ENCODE measurements at regions not wholly inside any gene's neighbourhood (a gene's known extent, or its start where the extent isn't known, plus 50 kb on each side); places are given as distances from the start of the nearest gene placed in this dataset.

DNA sequence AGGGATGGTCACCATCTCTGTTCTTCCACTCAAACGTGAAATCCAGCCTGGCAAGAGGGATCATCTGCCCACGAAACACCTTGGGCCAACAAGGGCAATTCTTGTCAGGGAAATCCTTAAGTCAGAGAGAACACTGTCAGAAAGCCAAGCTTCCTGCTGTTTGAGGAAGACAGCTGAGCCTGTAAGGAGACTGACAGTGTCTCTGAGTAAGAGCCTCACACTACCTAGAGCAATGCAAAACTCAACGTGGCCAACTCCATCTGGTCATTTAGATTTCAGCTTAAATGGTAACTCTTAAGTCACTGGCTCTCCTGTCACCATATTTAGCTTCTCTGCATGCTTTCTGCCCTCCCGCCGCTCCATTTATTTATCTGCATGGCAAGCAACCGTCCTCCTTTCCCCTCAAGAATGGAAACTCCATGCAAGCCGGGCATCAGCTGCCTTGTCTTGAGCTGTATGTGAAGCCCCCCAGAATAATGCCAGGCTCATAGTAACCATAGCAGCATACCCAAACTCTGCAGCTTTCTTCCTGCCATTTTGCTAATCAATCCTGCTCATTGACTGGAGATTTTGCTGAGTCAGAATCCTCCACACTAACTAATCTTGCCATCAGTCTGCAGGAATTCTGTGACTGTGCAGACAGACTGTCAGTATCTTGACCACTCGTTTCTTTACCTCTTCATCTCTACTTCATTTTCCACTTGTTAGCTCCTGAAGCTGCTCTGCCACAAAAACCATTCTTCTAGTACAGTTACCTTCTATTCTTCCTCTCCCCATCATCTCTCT lies 159.8 kb downstream of the IRS2 start:
- DNase-seq (no peak), ATAC-seq (no peak)
- Mint-ChIP-seq H3K36me3 (ENCODE audit: low read depth) (no peaks in the 10 kb centered on the region), H3K4me3 (no peak overlapping the region), H3K4me1 (peaks cover 3% of the 10 kb centered on the region), H3K27ac (no peak overlapping the region), H3K27me3 (peaks cover 11% of the 10 kb centered on the region)
- no peaks in the 10 kb centered on the region for H3K9me3 ChIP-seq (ENCODE audit: control insufficient read depth, low read length, poor library complexity, severe bottlenecking)

- Mint-ChIP-seq H3K4me3 (no peak overlapping the region), H3K27ac (no peak overlapping the region), H3K4me1 (peaks cover 3% of the 10 kb centered on the region), H3K36me3 (ENCODE audit: low read depth) (no peaks in the 10 kb centered on the region), H3K27me3 (peaks cover 11% of the 10 kb centered on the region)
- no peak for DNase-seq
- ATAC-seq: no peak
- no peaks in the 10 kb centered on the region for H3K9me3 ChIP-seq (ENCODE audit: control insufficient read depth, low read length, poor library complexity, severe bottlenecking)
Observed at GRCh38 chr13:109625156-109625555, 161.2 kb downstream of the IRS2 start.

DNA sequence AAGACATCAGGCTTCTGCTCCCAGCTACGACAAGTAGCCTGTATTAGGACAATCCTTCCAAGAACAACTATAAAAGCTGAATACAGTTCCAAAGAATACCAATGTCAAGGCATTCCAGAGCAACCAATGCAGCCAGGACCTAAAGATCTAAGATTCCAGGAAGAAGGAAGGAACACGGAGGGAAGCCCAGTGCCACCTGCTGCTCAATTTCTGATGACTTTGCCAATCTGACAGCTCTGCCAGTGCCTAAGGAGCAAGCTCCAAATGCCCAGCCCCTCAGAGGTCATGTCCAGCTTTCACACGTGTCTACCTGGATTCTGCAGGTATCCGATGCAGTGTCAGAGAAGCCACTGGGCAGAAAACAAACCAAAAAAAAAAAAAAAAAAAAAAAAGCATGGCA lies 164.4 kb downstream of the IRS2 start:
- peaks cover 6% of the 10 kb centered on the region for H3K27me3 Mint-ChIP-seq
- no peak overlapping the region for H3K27ac Mint-ChIP-seq

GRCh38 chr13:109615721-109616420 lies 170.5 kb downstream of the IRS2 start:
- ATAC-seq (no peak), DNase-seq (no peak)
- Mint-ChIP-seq H3K36me3 (ENCODE audit: low read depth) (peaks cover 2% of the 10 kb centered on the region), H3K27ac (no peak overlapping the region), H3K27me3 (peaks cover 14% of the 10 kb centered on the region), H3K4me3 (no peak overlapping the region), H3K4me1 (peaks cover under 1% of the 10 kb centered on the region)
- no peaks in the 10 kb centered on the region for H3K9me3 ChIP-seq (ENCODE audit: control insufficient read depth, low read length, poor library complexity, severe bottlenecking)

More for the DNA sequence above, 164.4 kb downstream of the IRS2 start:
- DNase-seq: no peak
- Mint-ChIP-seq H3K4me3 (no peak overlapping the region), H3K4me1 (no peaks in the 10 kb centered on the region), H3K36me3 (ENCODE audit: low read depth) (peaks cover 2% of the 10 kb centered on the region)
- H3K9me3 ChIP-seq (ENCODE audit: control insufficient read depth, low read length, poor library complexity, severe bottlenecking): no peaks in the 10 kb centered on the region
- ATAC-seq: no peak

DNA sequence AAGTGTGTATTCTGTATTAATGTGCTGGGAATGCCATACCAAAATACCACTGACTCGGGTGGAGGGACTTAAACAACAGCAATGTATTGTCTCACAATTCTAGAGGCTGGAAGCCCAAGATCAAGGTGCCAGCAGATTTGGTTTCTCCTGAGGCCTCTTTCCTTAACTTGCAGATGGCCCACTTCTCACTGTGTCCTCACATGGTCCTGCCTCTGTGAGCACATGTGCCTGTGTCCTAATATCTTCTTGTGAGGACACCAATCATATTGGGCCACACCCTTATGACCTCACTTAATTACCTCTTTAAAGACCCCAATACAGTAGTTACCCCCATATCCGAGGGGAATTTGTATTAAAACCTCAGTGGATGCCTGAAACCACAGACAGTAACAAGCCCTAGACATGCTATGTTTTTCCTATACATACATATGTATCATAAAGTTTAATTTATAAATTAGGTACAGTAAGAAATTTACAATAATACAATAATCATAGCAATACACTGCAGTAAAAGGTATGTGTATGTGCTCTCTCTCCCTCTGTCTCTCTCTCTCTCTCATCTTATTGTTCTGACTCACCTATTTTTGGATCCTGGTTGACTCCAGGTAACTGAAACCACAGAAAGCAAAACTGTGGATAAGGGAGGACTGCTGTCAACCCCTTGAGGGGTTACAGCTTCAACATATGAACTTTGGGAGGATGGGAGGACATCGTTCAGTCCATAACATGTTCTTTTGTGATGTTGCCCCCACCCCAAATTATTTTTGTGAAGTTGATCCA lies 174.3 kb downstream of the IRS2 start:
- ATAC-seq (no peak), DNase-seq (no peak)
- H3K9me3 ChIP-seq (ENCODE audit: control insufficient read depth, low read length, poor library complexity, severe bottlenecking): no peaks in the 10 kb centered on the region
- Mint-ChIP-seq H3K27ac (no peak overlapping the region), H3K4me1 (peaks cover 9% of the 10 kb centered on the region), H3K36me3 (ENCODE audit: low read depth) (peaks cover 3% of the 10 kb centered on the region), H3K27me3 (peaks cover 19% of the 10 kb centered on the region), H3K4me3 (no peak overlapping the region)

DNA sequence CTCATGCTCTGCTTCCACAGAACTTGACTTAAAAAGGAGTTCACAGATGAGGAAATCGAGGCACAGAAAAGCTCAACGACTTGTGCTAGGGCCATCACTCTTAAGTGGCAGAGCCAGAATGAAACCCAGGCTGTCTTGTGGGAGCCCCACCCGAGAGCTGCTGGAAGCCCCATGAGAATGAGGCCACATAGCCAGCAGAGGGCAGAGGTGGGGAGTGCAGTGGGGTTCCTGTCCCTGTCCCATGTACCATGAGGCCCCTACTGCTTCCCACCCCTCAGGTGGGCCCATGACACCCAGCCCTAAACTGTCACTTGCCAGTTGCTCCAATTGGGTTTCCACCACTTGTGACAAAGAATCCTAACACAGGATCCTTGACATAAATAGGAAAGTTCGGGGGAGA lies 175.9 kb downstream of the IRS2 start:
- H3K4me3 Mint-ChIP-seq: no peak overlapping the region
- DNase-seq (peak in 1 of 3 donors; percentile 15), ATAC-seq (peak; percentile 72)
- peaks cover 4% of the 10 kb centered on the region for H3K36me3 Mint-ChIP-seq (ENCODE audit: low read depth)
- H3K27me3 Mint-ChIP-seq: peaks cover 19% of the 10 kb centered on the region
- H3K9me3 ChIP-seq (ENCODE audit: control insufficient read depth, low read length, poor library complexity, severe bottlenecking): no peaks in the 10 kb centered on the region
- no peak overlapping the region for H3K27ac Mint-ChIP-seq
- peaks cover 9% of the 10 kb centered on the region for H3K4me1 Mint-ChIP-seq

DNA sequence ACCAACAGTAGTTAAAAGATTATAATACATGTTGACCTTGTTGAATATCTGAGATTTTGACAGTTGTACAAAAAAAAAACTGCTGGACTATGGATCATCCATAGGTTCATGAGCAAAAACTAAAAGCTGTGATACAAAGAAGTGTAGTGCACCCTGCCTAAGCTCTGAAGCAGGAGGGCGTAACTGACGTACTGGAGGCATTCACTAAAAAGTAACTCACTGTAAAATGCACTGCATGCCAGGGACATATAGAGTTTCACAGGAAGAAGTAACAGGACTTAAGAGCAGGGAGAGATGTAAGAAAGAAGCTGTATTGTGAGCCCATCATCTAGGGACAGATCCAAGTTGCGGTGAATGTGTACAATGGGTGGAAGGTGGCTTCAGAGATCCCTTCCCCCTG lies 177.9 kb downstream of the IRS2 start:
- Mint-ChIP-seq H3K27me3 (peaks cover 21% of the 10 kb centered on the region), H3K4me3 (no peak overlapping the region), H3K4me1 (peaks cover 9% of the 10 kb centered on the region), H3K36me3 (ENCODE audit: low read depth) (peaks cover 4% of the 10 kb centered on the region), H3K27ac (peak overlapping the region; percentile 68)
- no peak for ATAC-seq
- DNase-seq: no peak
- H3K9me3 ChIP-seq (ENCODE audit: control insufficient read depth, low read length, poor library complexity, severe bottlenecking): no peaks in the 10 kb centered on the region

DNA sequence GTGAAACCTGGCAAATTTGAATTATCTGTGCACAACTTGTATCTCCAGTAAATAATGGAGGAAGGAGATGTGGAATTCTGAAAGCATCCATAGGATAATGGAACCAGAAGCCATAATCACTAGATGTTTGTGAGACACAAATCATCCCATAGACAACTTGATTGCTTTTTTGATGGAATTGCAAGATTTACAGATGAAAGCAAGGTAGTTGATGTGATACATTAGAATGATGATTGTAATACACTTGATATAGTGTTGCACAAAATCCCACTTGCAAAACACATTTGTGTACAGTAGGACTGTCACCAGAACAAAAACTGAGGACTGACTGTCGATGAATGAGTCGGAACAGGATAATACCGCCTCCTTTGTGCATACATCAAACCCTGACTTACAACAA lies 178.3 kb downstream of the IRS2 start:
- ATAC-seq (no peak), DNase-seq (no peak)
- H3K36me3 Mint-ChIP-seq (ENCODE audit: low read depth): peaks cover 4% of the 10 kb centered on the region
- H3K27ac Mint-ChIP-seq: no peak overlapping the region
- H3K4me1 Mint-ChIP-seq: peaks cover 9% of the 10 kb centered on the region
- H3K9me3 ChIP-seq (ENCODE audit: control insufficient read depth, low read length, poor library complexity, severe bottlenecking): no peaks in the 10 kb centered on the region
- no peak overlapping the region for H3K4me3 Mint-ChIP-seq
- peaks cover 21% of the 10 kb centered on the region for H3K27me3 Mint-ChIP-seq

DNA sequence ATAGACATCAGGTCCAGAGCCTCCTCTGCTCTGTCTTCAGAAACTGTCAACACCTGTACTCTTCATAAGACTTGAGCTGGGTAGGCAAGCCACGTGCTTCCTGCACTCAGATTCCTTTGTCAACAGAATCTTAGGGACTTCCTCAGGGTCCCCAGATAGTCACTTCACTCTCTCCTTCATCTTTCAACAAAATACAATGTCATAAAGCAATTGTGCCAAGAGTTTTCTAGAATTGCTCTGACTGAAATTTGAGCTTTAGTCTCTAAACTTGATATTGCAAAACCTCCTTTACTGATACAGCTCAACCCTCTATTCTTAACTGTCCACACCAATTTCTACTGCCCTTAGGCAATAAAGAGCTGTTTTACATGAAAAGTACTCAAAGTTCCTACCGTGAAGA lies 179.9 kb downstream of the IRS2 start:
- ATAC-seq (no peak), DNase-seq (no peak)
- H3K27me3 Mint-ChIP-seq: peaks cover 21% of the 10 kb centered on the region
- no peaks in the 10 kb centered on the region for H3K9me3 ChIP-seq (ENCODE audit: control insufficient read depth, low read length, poor library complexity, severe bottlenecking)
- H3K4me1 Mint-ChIP-seq: peaks cover 9% of the 10 kb centered on the region
- H3K36me3 Mint-ChIP-seq (ENCODE audit: low read depth): peaks cover 4% of the 10 kb centered on the region
- H3K27ac Mint-ChIP-seq: no peak overlapping the region
- H3K4me3 Mint-ChIP-seq: no peak overlapping the region

DNA sequence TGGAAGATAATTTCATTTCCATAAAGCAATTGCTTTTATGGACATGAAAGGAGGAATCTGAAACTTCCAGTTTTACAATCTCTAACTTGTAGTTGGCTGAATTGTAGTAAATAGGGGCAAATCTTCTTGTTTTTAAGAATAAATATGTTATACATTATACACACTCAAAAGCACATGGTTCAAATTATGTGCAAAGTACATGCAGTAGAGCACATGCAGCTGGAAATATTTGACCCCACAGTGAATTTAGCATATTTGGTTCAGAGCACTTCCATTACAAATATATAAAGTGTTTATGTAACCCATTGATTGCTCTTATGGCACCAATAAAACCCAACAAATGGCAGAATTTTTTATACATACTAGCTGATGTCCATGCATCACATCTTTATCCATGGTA lies 180.5 kb downstream of the IRS2 start:
- peaks cover 4% of the 10 kb centered on the region for H3K36me3 Mint-ChIP-seq (ENCODE audit: low read depth)
- no peak overlapping the region for H3K4me3 Mint-ChIP-seq
- ATAC-seq: no peak
- H3K27me3 Mint-ChIP-seq: peaks cover 21% of the 10 kb centered on the region
- no peak overlapping the region for H3K27ac Mint-ChIP-seq
- no peak for DNase-seq
- peaks cover 9% of the 10 kb centered on the region for H3K4me1 Mint-ChIP-seq
- no peaks in the 10 kb centered on the region for H3K9me3 ChIP-seq (ENCODE audit: control insufficient read depth, low read length, poor library complexity, severe bottlenecking)

- Mint-ChIP-seq H3K36me3 (ENCODE audit: low read depth) (peaks cover 4% of the 10 kb centered on the region), H3K27me3 (peaks cover 16% of the 10 kb centered on the region), H3K27ac (no peak overlapping the region), H3K4me3 (no peak overlapping the region), H3K4me1 (peaks cover 6% of the 10 kb centered on the region)
- ATAC-seq: no peak
- DNase-seq: no peak
- no peaks in the 10 kb centered on the region for H3K9me3 ChIP-seq (ENCODE audit: control insufficient read depth, low read length, poor library complexity, severe bottlenecking)
Observed at GRCh38 chr13:109604894-109605293, 181.5 kb downstream of the IRS2 start.

- no peak overlapping the region for H3K27ac Mint-ChIP-seq
- DNase-seq (no peak), ATAC-seq (no peak)
- H3K4me3 Mint-ChIP-seq: no peak overlapping the region
- no peaks in the 10 kb centered on the region for H3K4me1 Mint-ChIP-seq
- peaks cover 2% of the 10 kb centered on the region for H3K36me3 Mint-ChIP-seq (ENCODE audit: low read depth)
- no peaks in the 10 kb centered on the region for H3K9me3 ChIP-seq (ENCODE audit: control insufficient read depth, low read length, poor library complexity, severe bottlenecking)
- H3K27me3 Mint-ChIP-seq: peaks cover 25% of the 10 kb centered on the region
Observed at GRCh38 chr13:109602356-109602755, 184.0 kb downstream of the IRS2 start.

DNA sequence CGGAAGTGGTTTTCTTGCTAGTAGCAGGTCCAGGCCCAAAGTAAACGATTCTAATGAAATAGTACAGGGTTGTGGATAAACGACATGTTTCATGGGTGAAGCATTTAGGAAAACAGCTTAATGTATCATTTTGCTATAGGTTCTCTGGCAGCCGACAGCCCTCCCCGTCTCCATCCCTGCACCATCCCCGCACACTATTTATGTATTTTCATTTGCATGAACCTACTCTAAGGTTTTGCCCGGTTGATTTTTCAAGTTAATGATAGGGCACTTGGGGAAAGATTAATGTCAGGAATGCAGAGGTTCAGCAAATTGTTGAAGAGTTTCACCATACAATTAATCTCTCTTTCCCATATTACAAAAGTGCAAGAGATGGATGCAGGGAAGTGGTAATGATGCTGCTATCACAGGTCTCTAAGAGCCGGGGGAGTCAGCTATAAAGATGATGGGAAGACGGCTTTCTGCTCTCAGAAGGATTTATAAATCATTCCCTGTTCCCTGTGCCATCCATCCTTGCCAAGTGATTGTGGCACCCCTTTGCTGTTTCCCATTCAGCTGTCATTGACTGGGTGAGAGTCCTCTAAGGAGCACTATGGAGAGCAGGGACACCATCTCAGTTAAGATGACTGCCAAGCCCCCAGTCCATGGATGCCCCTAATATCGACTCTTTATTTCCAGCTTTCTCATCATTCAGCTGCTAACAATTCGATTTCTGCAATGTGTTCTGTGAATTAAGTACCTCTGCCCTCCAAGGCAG lies 186.3 kb downstream of the IRS2 start:
- no peaks in the 10 kb centered on the region for H3K9me3 ChIP-seq (ENCODE audit: control insufficient read depth, low read length, poor library complexity, severe bottlenecking)
- no peak for ATAC-seq
- H3K27me3 Mint-ChIP-seq: peaks cover 25% of the 10 kb centered on the region
- H3K4me1 Mint-ChIP-seq: no peaks in the 10 kb centered on the region
- no peak for DNase-seq
- H3K27ac Mint-ChIP-seq: no peak overlapping the region
- H3K36me3 Mint-ChIP-seq (ENCODE audit: low read depth): no peaks in the 10 kb centered on the region
- H3K4me3 Mint-ChIP-seq: no peak overlapping the region
